HEK293 (cell line): ENCODE measurements at regions not wholly inside any gene's neighbourhood (a gene's known extent, or its start where the extent isn't known, plus 50 kb on each side); places are given as distances from the start of the nearest gene placed in this dataset.

Experiments
- FEZF1 ChIP-seq: fragments of 450-650 bp; formaldehyde crosslinking; IDR thresholded peaks from 2 replicates; pipeline ENCODE4 v1.5.1; 2016; ENCODE audit warnings: missing biosample characterization, missing genetic modification characterization
- IKZF3 ChIP-seq: fragments of 450-650 bp; IDR thresholded peaks from 2 replicates; pipeline ENCODE4 v1.5.0; 2018; ENCODE audit warnings: missing biosample characterization, mild to moderate bottlenecking, missing genetic modification characterization, moderate library complexity
- KLF8 ChIP-seq: fragments of 450-650 bp; formaldehyde crosslinking; IDR thresholded peaks from 2 replicates; pipeline ENCODE4 v1.5.1; 2016; ENCODE audit warnings: missing biosample characterization, missing genetic modification characterization
- MZF1 ChIP-seq: fragments of 450-650 bp; formaldehyde crosslinking; IDR thresholded peaks from 2 replicates; pipeline ENCODE4 v1.5.1; 2017; ENCODE audit warnings: missing biosample characterization, missing genetic modification characterization, borderline replicate concordance
- OSR2 ChIP-seq: fragments of 450-650 bp; formaldehyde crosslinking; IDR thresholded peaks from 2 replicates; pipeline ENCODE4 v1.5.1; 2016; ENCODE audit warnings: missing biosample characterization, missing genetic modification characterization
- PATZ1 ChIP-seq: fragments of 450-650 bp; formaldehyde crosslinking; IDR thresholded peaks from 2 replicates; pipeline ENCODE4 v1.5.1; 2016; ENCODE audit warnings: missing biosample characterization, missing genetic modification characterization
- RBAK ChIP-seq: fragments of 450-650 bp; formaldehyde crosslinking; IDR thresholded peaks from 2 replicates; pipeline ENCODE4 v1.5.1; 2016; ENCODE audit warnings: missing biosample characterization, missing genetic modification characterization
- SP2 ChIP-seq: fragments of 450-650 bp; formaldehyde crosslinking; IDR thresholded peaks from 2 replicates; pipeline ENCODE4 v1.5.1; 2016; ENCODE audit warnings: missing biosample characterization, missing genetic modification characterization
- SP3 ChIP-seq: fragments of 450-650 bp; formaldehyde crosslinking; IDR thresholded peaks from 2 replicates; pipeline ENCODE4 v1.5.1; 2016; ENCODE audit warnings: missing biosample characterization, missing genetic modification characterization
- SP7 ChIP-seq: fragments of 450-650 bp; formaldehyde crosslinking; IDR thresholded peaks from 2 replicates; pipeline ENCODE4 v1.5.1; 2016; ENCODE audit warnings: missing biosample characterization, missing genetic modification characterization
- TRIM28 ChIP-seq: IDR thresholded peaks from 2 replicates; pipeline ENCODE4 v1.6.1; 2011; ENCODE audit warnings: low read length, control low read depth, borderline replicate concordance
- TSHZ1 ChIP-seq: fragments of 450-650 bp; formaldehyde crosslinking; IDR thresholded peaks from 2 replicates; pipeline ENCODE4 v1.5.1; 2016; ENCODE audit warnings: missing biosample characterization, missing genetic modification characterization, borderline replicate concordance
- ZBTB17 ChIP-seq: fragments of 450-650 bp; formaldehyde crosslinking; IDR thresholded peaks from 2 replicates; pipeline ENCODE4 v1.5.1; 2016; ENCODE audit warnings: missing biosample characterization, missing genetic modification characterization
- ZBTB20 ChIP-seq: fragments of 450-650 bp; formaldehyde crosslinking; IDR thresholded peaks from 2 replicates; pipeline ENCODE4 v1.5.1; 2016; ENCODE audit warnings: missing biosample characterization, missing genetic modification characterization
- ZBTB21 ChIP-seq: fragments of 450-650 bp; formaldehyde crosslinking; IDR thresholded peaks from 2 replicates; pipeline ENCODE4 v1.5.1; 2017; ENCODE audit warnings: missing biosample characterization, missing genetic modification characterization
- ZBTB48 ChIP-seq: fragments of 450-650 bp; formaldehyde crosslinking; IDR thresholded peaks from 2 replicates; pipeline ENCODE4 v1.5.1; 2016; ENCODE audit warnings: missing biosample characterization, missing genetic modification characterization
- ZFP3 ChIP-seq: fragments of 450-650 bp; formaldehyde crosslinking; IDR thresholded peaks from 2 replicates; pipeline ENCODE4 v1.5.1; 2016; ENCODE audit warnings: low read depth, missing biosample characterization, missing genetic modification characterization
- ZFP69B ChIP-seq: fragments of 450-650 bp; formaldehyde crosslinking; IDR thresholded peaks from 2 replicates; pipeline ENCODE4 v1.5.1; 2016; ENCODE audit warnings: missing biosample characterization, missing genetic modification characterization
- ZNF10 ChIP-seq: fragments of 450-650 bp; formaldehyde crosslinking; IDR thresholded peaks from 2 replicates; pipeline ENCODE4 v1.5.1; 2017; ENCODE audit warnings: missing biosample characterization, missing genetic modification characterization
- ZNF184 ChIP-seq: fragments of 450-650 bp; IDR thresholded peaks from 2 replicates; pipeline ENCODE4 v1.5.1; 2018; ENCODE audit warnings: missing biosample characterization, mild to moderate bottlenecking, missing genetic modification characterization
- ZNF24 ChIP-seq: fragments of 450-650 bp; formaldehyde crosslinking; IDR thresholded peaks from 2 replicates; pipeline ENCODE4 v1.5.1; 2016; ENCODE audit warnings: missing biosample characterization, missing genetic modification characterization
- ZNF324 ChIP-seq: fragments of 450-650 bp; formaldehyde crosslinking; IDR thresholded peaks from 2 replicates; pipeline ENCODE4 v1.5.1; 2016; ENCODE audit warnings: missing biosample characterization, missing genetic modification characterization
- ZNF366 ChIP-seq: fragments of 450-650 bp; formaldehyde crosslinking; conservative IDR thresholded peaks from 2 replicates; pipeline ENCODE4 v1.5.1; 2016; ENCODE audit warnings: missing biosample characterization, missing genetic modification characterization
- ZNF398 ChIP-seq: fragments of 450-650 bp; formaldehyde crosslinking; IDR thresholded peaks from 2 replicates; pipeline ENCODE4 v1.5.1; 2017; ENCODE audit warnings: missing biosample characterization, missing genetic modification characterization
- ZNF510 ChIP-seq: fragments of 450-650 bp; formaldehyde crosslinking; IDR thresholded peaks from 2 replicates; pipeline ENCODE4 v1.5.1; 2018; ENCODE audit warnings: mild to moderate bottlenecking, missing genetic modification characterization, missing biosample characterization; ENCODE audit not compliant: insufficient replicate concordance
- ZNF600 ChIP-seq: fragments of 450-650 bp; formaldehyde crosslinking; IDR thresholded peaks from 2 replicates; pipeline ENCODE4 v1.5.1; 2016; ENCODE audit warnings: missing biosample characterization, missing genetic modification characterization
- ZNF629 ChIP-seq: fragments of 450-650 bp; formaldehyde crosslinking; IDR thresholded peaks from 2 replicates; pipeline ENCODE4 v1.5.1; 2017; ENCODE audit warnings: missing biosample characterization, missing genetic modification characterization
- TF ChIP-seq, protein P1 (sequence below): fragments of 450-650 bp; formaldehyde crosslinking; IDR thresholded peaks from 2 replicates; pipeline ENCODE4 v1.5.1; 2016; ENCODE audit warnings: missing biosample characterization, missing genetic modification characterization, low read depth

GRCh38 chr12:90062799-90063198 lies 354.2 kb upstream of the ATP2B1 start (continued):
- TF ChIP-seq, protein P1, sequence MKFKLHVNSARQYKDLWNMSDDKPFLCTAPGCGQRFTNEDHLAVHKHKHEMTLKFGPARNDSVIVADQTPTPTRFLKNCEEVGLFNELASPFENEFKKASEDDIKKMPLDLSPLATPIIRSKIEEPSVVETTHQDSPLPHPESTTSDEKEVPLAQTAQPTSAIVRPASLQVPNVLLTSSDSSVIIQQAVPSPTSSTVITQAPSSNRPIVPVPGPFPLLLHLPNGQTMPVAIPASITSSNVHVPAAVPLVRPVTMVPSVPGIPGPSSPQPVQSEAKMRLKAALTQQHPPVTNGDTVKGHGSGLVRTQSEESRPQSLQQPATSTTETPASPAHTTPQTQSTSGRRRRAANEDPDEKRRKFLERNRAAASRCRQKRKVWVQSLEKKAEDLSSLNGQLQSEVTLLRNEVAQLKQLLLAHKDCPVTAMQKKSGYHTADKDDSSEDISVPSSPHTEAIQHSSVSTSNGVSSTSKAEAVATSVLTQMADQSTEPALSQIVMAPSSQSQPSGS: peak; percentile 73
- peak; percentile 62 for TF ChIP-seq KLF8 (tag by site-specific recombination)
- peak; percentile 52; the same call in 1 of the 2 replicates for TF ChIP-seq ZNF184 (tag by site-specific recombination)
- TF ChIP-seq RBAK (tag by site-specific recombination): no peak
- TF ChIP-seq IKZF3 (tag by site-specific recombination): no peak
- no peak for TF ChIP-seq TRIM28
- 0 out of 2 replicates have a peak, but pooled peaks have one; percentile 13 for TF ChIP-seq TSHZ1
- 0 out of 2 replicates have a peak, but pooled peaks have one; percentile 17 for TF ChIP-seq ZBTB48
- peak; percentile 64 for TF ChIP-seq PATZ1
- TF ChIP-seq ZNF10 (tag by site-specific recombination): peak; percentile 89
- TF ChIP-seq ZNF366 (tag by site-specific recombination): peak; percentile 80
- peak; percentile 81 for TF ChIP-seq ZNF629 (tag by site-specific recombination)
- TF ChIP-seq SP7: peak; percentile 77
- peak; percentile 63 for TF ChIP-seq ZBTB21
- peak; percentile 65 for TF ChIP-seq SP3
- TF ChIP-seq MZF1 (tag by site-specific recombination): 0 out of 2 replicates have a peak, but pooled peaks have one; percentile 47
- peak; percentile 59; the same call in 1 of the 2 replicates for TF ChIP-seq ZNF398 (tag by site-specific recombination)
- TF ChIP-seq ZFP69B (tag by site-specific recombination): no peak
- TF ChIP-seq ZBTB17: peak; percentile 50; the same call in 1 of the 2 replicates
- no peak for TF ChIP-seq ZFP3 (tag by site-specific recombination)
- TF ChIP-seq ZNF324 (tag by site-specific recombination): peak; percentile 67
- peak; percentile 74; the same call in 1 of the 2 replicates for TF ChIP-seq ZNF24
- peak; percentile 54; the same call in 1 of the 2 replicates for TF ChIP-seq FEZF1 (tag by site-specific recombination)
- no peak for TF ChIP-seq ZNF600
- peak; percentile 28; the same call in 1 of the 2 replicates for TF ChIP-seq SP2 (tag by site-specific recombination)
- TF ChIP-seq OSR2: peak; percentile 69
- TF ChIP-seq ZNF510 (tag by site-specific recombination): no peak
- peak; percentile 82 for TF ChIP-seq ZBTB20 (tag by site-specific recombination)
